ENCODE measurements at regions not wholly inside any gene's neighbourhood (a gene's known extent, or its start where the extent isn't known, plus 50 kb on each side); places are given as distances from the start of the nearest gene placed in this dataset.

GRCh38 chr2:6493669-6494068 is 372.0 kb downstream of the CMPK2 start:
- Histone ChIP-seq H3K36me3 (ENCODE audit: insufficient read depth, low read length) (no peaks in the 10 kb centered on the region), H3F3A (ENCODE audit: insufficient read depth, low read length, poor library complexity, severe bottlenecking) (no peaks in the 10 kb centered on the region), H3K4me3 (ENCODE audit: low read length) (no peak overlapping the region), H3K79me2 (replicated peaks; ENCODE audit: insufficient read depth, low read length) (no peaks in the 10 kb centered on the region), H3K4me2 (ENCODE audit: low read length) (no peak overlapping the region), H3K9me3 (ENCODE audit: low read length) (no peaks in the 10 kb centered on the region), H2AFZ (ENCODE audit: low read depth, low read length) (no peak overlapping the region), H3K9ac (ENCODE audit: low read length) (no peak overlapping the region), H4K20me1 (ENCODE audit: insufficient read depth) (no peaks in the 10 kb centered on the region), H3K27me3 (ENCODE audit: insufficient read depth, low read depth, low read length) (no peaks in the 10 kb centered on the region), H3K9me2 (ENCODE audit: insufficient read depth, low read length) (no peaks in the 10 kb centered on the region), H3K27ac (ENCODE audit: low read length) (no peak overlapping the region)
- TF ChIP-seq EP300 (conservative IDR thresholded peaks at IDR 0.05; ENCODE audit: poor library complexity, severe bottlenecking) (no peak), REST (IDR thresholded peaks at IDR 0.05; ENCODE audit: borderline replicate concordance) (no peak), RAD21 (conservative IDR thresholded peaks at IDR 0.05) (no peak), CTCF (IDR thresholded peaks at IDR 0.05; ENCODE audit: poor library complexity, severe bottlenecking) (no peak), POLR2AphosphoS5 (IDR thresholded peaks at IDR 0.05) (no peak), EZH2 (IDR thresholded peaks at IDR 0.05; ENCODE audit: borderline replicate concordance, insufficient read depth, low read length, poor library complexity, severe bottlenecking) (no peak), TAF1 (IDR thresholded peaks at IDR 0.05; ENCODE audit: low read depth) (no peak), SMC3 (conservative IDR thresholded peaks at IDR 0.05; ENCODE audit: poor library complexity) (no peak), MXI1 (conservative IDR thresholded peaks at IDR 0.05; ENCODE audit: poor library complexity, severe bottlenecking) (no peak)

GRCh38 chr2:6495466-6495865 is 370.2 kb downstream of the CMPK2 start:
- Histone ChIP-seq H4K20me1 (ENCODE audit: insufficient read depth) (no peaks in the 10 kb centered on the region), H3K36me3 (ENCODE audit: insufficient read depth, low read length) (no peaks in the 10 kb centered on the region), H3F3A (ENCODE audit: insufficient read depth, low read length, poor library complexity, severe bottlenecking) (no peaks in the 10 kb centered on the region), H3K27me3 (ENCODE audit: insufficient read depth, low read depth, low read length) (no peaks in the 10 kb centered on the region), H3K27ac (ENCODE audit: low read length) (no peak overlapping the region), H3K9ac (ENCODE audit: low read length) (no peak overlapping the region), H3K9me2 (ENCODE audit: insufficient read depth, low read length) (no peaks in the 10 kb centered on the region), H3K4me2 (ENCODE audit: low read length) (no peak overlapping the region), H3K4me3 (ENCODE audit: low read length) (no peak overlapping the region), H3K79me2 (replicated peaks; ENCODE audit: insufficient read depth, low read length) (no peaks in the 10 kb centered on the region), H3K9me3 (ENCODE audit: low read length) (no peaks in the 10 kb centered on the region), H2AFZ (ENCODE audit: low read depth, low read length) (no peak overlapping the region)
- TF ChIP-seq REST (IDR thresholded peaks at IDR 0.05; ENCODE audit: borderline replicate concordance), result no peak
- no peak for TF ChIP-seq RAD21 (conservative IDR thresholded peaks at IDR 0.05)
- no peak for TF ChIP-seq MXI1 (conservative IDR thresholded peaks at IDR 0.05; ENCODE audit: poor library complexity, severe bottlenecking)
- TF ChIP-seq CTCF (IDR thresholded peaks at IDR 0.05; ENCODE audit: poor library complexity, severe bottlenecking), result no peak

Data from neural cell (in vitro differentiated cells).